Cardiac fibroblast (primary cell): ENCODE measurements at regions not wholly inside any gene's neighbourhood (a gene's known extent, or its start where the extent isn't known, plus 50 kb on each side); places are given as distances from the start of the nearest gene placed in this dataset.

ENCODE experiments used
- DNase-seq, 2 donors: peaks; one replicate each; pipeline versions ENCODE4 v3.0.0 to v3.0.0-alpha.2; 2010; ENCODE audit warnings: low read depth in 2 of 2
- H3K4me3 ChIP-seq, 2 donors: replicated peaks in 1 of 2; 1 replicate in 1 of 2; 2 replicates in 1 of 2; pipeline ENCODE4 v1.5.1; 2011; ENCODE audit warnings: low read depth in 2 of 2, low read length in 2 of 2, mild to moderate bottlenecking in 2 of 2, moderate library complexity in 1 of 2
- TF ChIP-seq, protein P1 (sequence below): IDR thresholded peaks from one replicate; pipeline ENCODE4 v1.5.1; 2011; ENCODE audit warnings: low read depth, mild to moderate bottlenecking, low read length, inconsistent platforms

DNA sequence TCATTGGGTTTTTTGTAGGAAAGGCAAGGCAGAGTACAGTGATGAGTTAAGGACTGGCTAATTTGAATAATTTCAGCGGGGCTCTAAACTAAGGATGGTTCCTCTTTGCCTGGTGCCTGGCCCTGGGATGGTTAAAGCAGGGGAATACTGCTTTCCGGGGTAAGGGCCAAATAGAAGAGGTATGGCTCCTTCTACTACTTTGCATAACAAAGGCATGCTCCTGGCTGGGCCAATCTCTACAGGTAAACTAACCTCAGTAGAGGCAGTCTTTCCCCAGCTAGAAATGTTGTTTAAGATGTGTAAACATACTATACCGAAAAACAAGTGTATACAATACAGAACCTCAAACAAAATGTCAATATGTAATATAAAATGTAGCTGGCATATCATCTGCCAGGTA, 1239.0 kb downstream of the SLC16A7 start:
- no peak for DNase-seq
- no peak overlapping the region for H3K4me3 ChIP-seq
- TF ChIP-seq, protein P1, sequence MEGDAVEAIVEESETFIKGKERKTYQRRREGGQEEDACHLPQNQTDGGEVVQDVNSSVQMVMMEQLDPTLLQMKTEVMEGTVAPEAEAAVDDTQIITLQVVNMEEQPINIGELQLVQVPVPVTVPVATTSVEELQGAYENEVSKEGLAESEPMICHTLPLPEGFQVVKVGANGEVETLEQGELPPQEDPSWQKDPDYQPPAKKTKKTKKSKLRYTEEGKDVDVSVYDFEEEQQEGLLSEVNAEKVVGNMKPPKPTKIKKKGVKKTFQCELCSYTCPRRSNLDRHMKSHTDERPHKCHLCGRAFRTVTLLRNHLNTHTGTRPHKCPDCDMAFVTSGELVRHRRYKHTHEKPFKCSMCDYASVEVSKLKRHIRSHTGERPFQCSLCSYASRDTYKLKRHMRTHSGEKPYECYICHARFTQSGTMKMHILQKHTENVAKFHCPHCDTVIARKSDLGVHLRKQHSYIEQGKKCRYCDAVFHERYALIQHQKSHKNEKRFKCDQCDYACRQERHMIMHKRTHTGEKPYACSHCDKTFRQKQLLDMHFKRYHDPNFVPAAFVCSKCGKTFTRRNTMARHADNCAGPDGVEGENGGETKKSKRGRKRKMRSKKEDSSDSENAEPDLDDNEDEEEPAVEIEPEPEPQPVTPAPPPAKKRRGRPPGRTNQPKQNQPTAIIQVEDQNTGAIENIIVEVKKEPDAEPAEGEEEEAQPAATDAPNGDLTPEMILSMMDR, result no peak

DNA sequence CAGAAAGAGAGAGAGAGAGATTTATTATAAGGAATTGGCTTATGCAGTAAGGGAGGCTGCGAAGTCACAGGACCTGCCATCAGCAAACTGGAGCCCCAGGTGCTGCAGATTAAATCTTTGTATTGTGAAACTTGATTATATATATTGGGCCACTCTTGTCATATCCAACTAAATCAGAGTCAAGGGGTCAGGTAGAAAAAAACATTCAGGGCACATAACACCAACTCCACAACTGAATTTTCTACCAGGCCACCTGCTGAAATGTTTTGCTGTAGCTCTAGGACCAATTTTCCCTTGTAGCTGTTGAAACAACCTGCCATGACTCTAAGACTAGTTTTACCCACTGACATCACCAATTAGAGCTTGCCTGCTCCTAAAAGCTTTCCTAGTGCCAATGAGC, 1240.8 kb downstream of the SLC16A7 start:
- DNase-seq, result no peak
- TF ChIP-seq, protein P1, result no peak
- H3K4me3 ChIP-seq, result no peak overlapping the region

DNA sequence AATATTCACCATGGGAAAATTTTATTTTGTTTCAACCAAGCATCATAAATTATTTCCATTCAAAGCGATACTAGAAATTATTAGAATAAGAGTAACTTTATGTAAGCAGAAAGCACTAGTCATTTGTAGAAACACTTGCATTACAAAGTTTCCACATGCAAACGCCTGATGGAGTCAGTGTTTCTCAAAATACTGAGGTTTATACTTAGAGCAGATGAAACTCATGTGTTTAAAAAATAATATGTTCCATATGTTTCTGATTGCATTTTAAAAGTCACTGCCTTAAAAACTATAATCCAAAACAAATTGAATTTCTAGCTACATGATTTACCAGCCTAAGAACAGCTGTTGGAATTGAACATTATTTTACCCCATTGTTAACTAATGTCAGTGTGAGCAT, 1246.4 kb downstream of the SLC16A7 start:
- TF ChIP-seq, protein P1, result no peak
- DNase-seq, result no peak

DNA sequence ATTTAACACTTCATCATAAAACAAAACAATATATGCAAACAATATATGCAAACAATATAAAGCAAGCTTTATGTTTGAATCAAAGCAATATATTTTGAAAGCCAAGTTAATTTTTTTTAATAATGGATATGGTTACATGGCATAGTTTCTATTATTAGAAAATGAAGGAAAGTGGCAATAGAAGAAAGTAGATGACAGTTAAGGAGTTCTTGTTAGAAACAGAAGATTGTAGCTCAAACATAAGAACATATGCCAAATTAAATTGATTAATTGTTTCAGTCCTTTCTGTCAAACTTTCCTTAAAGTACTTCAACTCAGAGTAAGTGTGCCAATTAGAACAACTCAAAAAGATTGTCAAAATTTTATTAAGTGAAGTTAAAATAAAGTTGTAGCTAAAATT, 1248.3 kb downstream of the SLC16A7 start:
- TF ChIP-seq, protein P1, result no peak
- no peak for DNase-seq
- no peak overlapping the region for H3K4me3 ChIP-seq

More for the DNA sequence above, 1246.4 kb downstream of the SLC16A7 start:
- no peak overlapping the region for H3K4me3 ChIP-seq

DNA sequence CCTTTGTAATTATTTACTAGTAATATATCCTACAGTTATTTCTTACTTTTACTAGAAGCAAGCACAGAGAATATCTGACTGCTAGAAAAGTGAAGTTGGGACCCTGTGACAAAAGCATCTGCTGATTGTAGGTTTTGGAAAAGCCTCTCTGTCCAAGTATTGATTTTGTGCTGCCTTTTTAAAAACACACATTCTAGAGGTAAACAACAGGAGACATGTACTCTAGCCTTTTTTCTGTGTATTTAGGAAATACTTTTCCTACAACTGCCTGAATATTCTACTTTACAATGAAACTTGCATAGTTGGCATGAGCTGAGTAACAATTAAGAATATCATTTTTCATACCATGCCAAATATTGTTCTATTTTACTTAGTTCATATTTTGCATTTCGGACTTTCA, 1249.0 kb downstream of the SLC16A7 start:
- no peak overlapping the region for H3K4me3 ChIP-seq
- DNase-seq, result no peak
- TF ChIP-seq, protein P1, result no peak

DNA sequence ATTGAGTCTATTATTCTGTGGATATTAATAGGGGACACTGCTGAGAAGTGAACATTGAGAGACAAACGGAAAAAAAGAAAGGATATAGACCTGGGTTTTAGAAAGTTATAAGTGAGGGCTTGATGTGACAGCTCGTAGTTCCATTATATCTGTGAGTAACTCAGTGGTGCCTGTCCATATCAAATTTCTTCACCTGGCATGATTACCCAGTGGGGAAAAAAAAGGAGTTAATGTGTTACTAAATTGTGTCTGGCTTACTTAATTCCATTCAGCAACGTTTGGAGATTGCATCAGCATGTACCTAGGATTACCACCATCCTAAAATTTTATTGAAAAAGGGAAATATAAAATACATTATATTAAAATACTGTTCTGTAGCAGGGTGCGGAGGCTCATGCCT, 1249.9 kb downstream of the SLC16A7 start:
- TF ChIP-seq, protein P1, result no peak
- H3K4me3 ChIP-seq, result no peak overlapping the region
- DNase-seq, result no peak

DNA sequence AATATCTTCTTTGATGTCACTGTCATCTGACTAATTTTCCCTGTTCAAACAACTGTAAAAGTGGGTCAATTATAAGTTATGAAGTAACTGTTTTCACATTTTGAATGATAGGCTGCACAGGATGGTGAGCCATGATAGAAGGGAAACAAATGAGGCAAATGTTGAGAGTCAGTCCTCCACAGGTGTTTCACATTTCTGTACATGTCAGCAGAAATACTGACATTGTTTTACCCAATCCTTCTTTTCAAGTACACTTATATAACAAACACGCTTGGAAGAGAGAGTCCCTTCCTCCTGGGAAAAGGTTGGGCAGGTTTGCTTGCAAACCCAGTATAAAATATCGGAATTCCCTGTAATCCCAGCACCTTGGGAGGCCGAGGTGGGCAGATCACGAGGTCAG, 1251.5 kb downstream of the SLC16A7 start:
- DNase-seq, result no peak
- TF ChIP-seq, protein P1, result no peak
- H3K4me3 ChIP-seq, result no peak overlapping the region
